IPS-NIHi7 (cell line): ENCODE measurements at regions not wholly inside any gene's neighbourhood (a gene's known extent, or its start where the extent isn't known, plus 50 kb on each side); places are given as distances from the start of the nearest gene placed in this dataset.

Experiments
- DNase-seq: peaks from one replicate; pipeline ENCODE4 v3.0.0; 2012; ENCODE audit warnings: mixed read lengths; ENCODE audit errors: extremely low spot score

- peak; percentile 80 for DNase-seq
Measured at GRCh38 chr7:3194501-3195141, 106.4 kb upstream of the SDK1 start.

GRCh38 chr7:3195160-3195559 is 105.9 kb upstream of the SDK1 start:
- no peak for DNase-seq

GRCh38 chr7:3196629-3197400 is 104.2 kb upstream of the SDK1 start:
- DNase-seq = no peak

- DNase-seq = no peak
Measured at GRCh38 chr7:3197567-3198213, 103.4 kb upstream of the SDK1 start.

GRCh38 chr7:3198316-3198715 is 102.7 kb upstream of the SDK1 start:
- DNase-seq = no peak

- peak; percentile 85 for DNase-seq
Measured at GRCh38 chr7:3200504-3200903, 100.5 kb upstream of the SDK1 start.

GRCh38 chr7:3201306-3201705 is 99.7 kb upstream of the SDK1 start:
- no peak for DNase-seq

- no peak for DNase-seq
Measured at GRCh38 chr7:3201937-3202710, 98.9 kb upstream of the SDK1 start.

- DNase-seq = no peak
Measured at GRCh38 chr7:3204526-3204925, 96.5 kb upstream of the SDK1 start.

GRCh38 chr7:3206101-3206500 is 95.0 kb upstream of the SDK1 start:
- no peak for DNase-seq

GRCh38 chr7:3206771-3207191 is 94.3 kb upstream of the SDK1 start:
- DNase-seq = no peak

- no peak for DNase-seq
Measured at GRCh38 chr7:3207387-3207902, 93.6 kb upstream of the SDK1 start.

- DNase-seq = peak; percentile 63
Measured at GRCh38 chr7:3210531-3210930, 90.5 kb upstream of the SDK1 start.

- DNase-seq = no peak
Measured at GRCh38 chr7:3214090-3214413, 87.0 kb upstream of the SDK1 start.

- no peak for DNase-seq
Measured at GRCh38 chr7:3215624-3216585, 85.1 kb upstream of the SDK1 start.

- no peak for DNase-seq
Measured at GRCh38 chr7:3217166-3217565, 83.9 kb upstream of the SDK1 start.

- DNase-seq = no peak
Measured at GRCh38 chr7:3218411-3219225, 82.4 kb upstream of the SDK1 start.

GRCh38 chr7:3229904-3230470 is 71.1 kb upstream of the SDK1 start:
- no peak for DNase-seq

GRCh38 chr7:3230908-3231307 is 70.1 kb upstream of the SDK1 start:
- no peak for DNase-seq

- no peak for DNase-seq
Measured at GRCh38 chr7:3232228-3232627, 68.8 kb upstream of the SDK1 start.
